GM12891 (cell line): ENCODE measurements at regions not wholly inside any gene's neighbourhood (a gene's known extent, or its start where the extent isn't known, plus 50 kb on each side); places are given as distances from the start of the nearest gene placed in this dataset.

Experiments used
- PAX5 ChIP-seq: IDR thresholded peaks from 2 replicates; pipeline ENCODE4 v1.6.1; 2011; ENCODE audit warnings: low read length, moderate library complexity, mild to moderate bottlenecking; ENCODE audit not compliant: insufficient read depth, severe bottlenecking
- POLR2A ChIP-seq: IDR thresholded peaks from 2 replicates; pipeline ENCODE4 v1.6.1; 2011; ENCODE audit warnings: low read depth, low read length, control low read depth
- POLR2AphosphoS5 ChIP-seq: IDR thresholded peaks from 2 replicates; pipeline ENCODE4 v1.6.1; 2011; ENCODE audit warnings: low read depth, low read length, control low read depth
- POU2F2 ChIP-seq: IDR thresholded peaks from 2 replicates; pipeline ENCODE4 v1.6.1; 2011; ENCODE audit warnings: low read depth, mild to moderate bottlenecking, control low read depth, low read length, moderate library complexity
- TAF1 ChIP-seq: IDR thresholded peaks from 2 replicates; pipeline ENCODE4 v1.6.1; 2011; ENCODE audit warnings: low read depth, low read length, control low read depth

- TF ChIP-seq POLR2AphosphoS5 = no peak
- TF ChIP-seq POU2F2 = no peak
- TF ChIP-seq POLR2A = no peak
- TF ChIP-seq PAX5 = no peak
- TF ChIP-seq TAF1 = no peak
These were observed 106.2 kb downstream of the SLITRK5 start for GRCh38 chr13:87777387-87777786.
